Endothelial cell of umbilical vein (primary cell): ENCODE measurements at regions not wholly inside any gene's neighbourhood (a gene's known extent, or its start where the extent isn't known, plus 50 kb on each side); places are given as distances from the start of the nearest gene placed in this dataset.

Experiments
- BruUV-seq: library from RNA; stranded (reverse); fragments of 400-500 nt; replicated peaks from 2 replicates; lab custom pipeline; 2021; lab: Mats Ljungman, UMichigan
- CTCF ChIA-PET: fragments of 300-600, 350-600 bp; sonication (Branson Sonifier 250); formaldehyde crosslinking; loops from one replicate; lab custom pipeline; 2021; ENCODE audit warnings: antibody characterized with exemption, inconsistent platforms; lab: Charles Lee
- POLR2A ChIA-PET: fragments of 300-600, 350-600 bp; sonication (Branson Sonifier 250); formaldehyde crosslinking; loops from one replicate; lab custom pipeline; 2021; ENCODE audit warnings: antibody characterized with exemption, inconsistent platforms; lab: Charles Lee
- DNase-seq: peaks from one replicate; pipeline ENCODE4 v3.0.0-alpha.2; 2011; ENCODE audit warnings: low read depth, low spot score
- FAIRE-seq: peaks from 2 replicates; lab custom pipeline; 2011; peaks lifted over from hg19 to GRCh38; lab: Jason Lieb, UNC
- H2AFZ ChIP-seq: 2 replicates; pipeline ENCODE4 v1.6.0; 2012; ENCODE audit warnings: low read depth, low read length, control low read depth, inconsistent platforms
- H3K27ac ChIP-seq: 2 replicates; pipeline ENCODE4 v1.5.1; 2011; ENCODE audit warnings: low read depth, mild to moderate bottlenecking, control low read depth, low read length, moderate library complexity; ENCODE audit not compliant: insufficient read depth
- H3K27me3 ChIP-seq, 2 experiments: 2 replicates each; pipeline versions ENCODE4 v1.6.0 to v1.6.1; 2011; ENCODE audit warnings: low read length in 2 of 2, mixed read lengths in 1 of 2; ENCODE audit not compliant: control insufficient read depth in 2 of 2, insufficient read depth in 2 of 2
- H3K36me3 ChIP-seq, 2 experiments: 2 replicates in 1 of 2; 3 replicates in 1 of 2; pipeline ENCODE4 v1.5.1; 2011; ENCODE audit warnings: low read length in 2 of 2, mild to moderate bottlenecking in 1 of 2, moderate library complexity in 1 of 2; ENCODE audit not compliant: control insufficient read depth in 2 of 2, insufficient read depth in 2 of 2; ENCODE audit errors: extremely low read depth in 1 of 2
- H3K4me1 ChIP-seq: 3 replicates; pipeline ENCODE4 v1.5.1; 2011; ENCODE audit warnings: mild to moderate bottlenecking, low read length; ENCODE audit not compliant: control insufficient read depth, insufficient read depth; ENCODE audit errors: extremely low read depth
- H3K4me2 ChIP-seq: 2 replicates; pipeline ENCODE4 v1.6.1; 2011; ENCODE audit warnings: low read length, control low read depth, mixed read lengths; ENCODE audit not compliant: insufficient read depth
- H3K4me3 ChIP-seq, 3 experiments: fragments of 200-600 bp in 1 of 3; sonication (generic), shearing (Covaris generic) in 1 of 3; replicated peaks in 1 of 3; 2 replicates each; pipeline ENCODE4 v1.5.1; 2011 to 2016; ENCODE audit warnings: control low read depth in 3 of 3, low read length in 3 of 3, mild to moderate bottlenecking in 2 of 3, inconsistent platforms in 1 of 3, low read depth in 1 of 3, moderate library complexity in 1 of 3; ENCODE audit not compliant: insufficient read depth in 1 of 3
- H3K79me2 ChIP-seq: 2 replicates; pipeline ENCODE4 v1.6.0; 2012; ENCODE audit warnings: low read length, inconsistent platforms; ENCODE audit not compliant: control insufficient read depth, insufficient read depth
- H3K9ac ChIP-seq: replicated peaks from 2 replicates; pipeline ENCODE3; 2011; ENCODE audit warnings: low read length, control low read depth; ENCODE audit not compliant: insufficient read depth; ENCODE audit errors: extremely low read depth
- H3K9me1 ChIP-seq: replicated peaks from 3 replicates; pipeline ENCODE4 v1.6.0; 2011; ENCODE audit warnings: mild to moderate bottlenecking, low read length; ENCODE audit not compliant: control insufficient read depth, insufficient read depth; ENCODE audit errors: extremely low read depth
- H3K9me3 ChIP-seq: replicated peaks from 2 replicates; pipeline ENCODE4 v1.5.1; 2012; ENCODE audit warnings: low read length, inconsistent platforms; ENCODE audit not compliant: control insufficient read depth, insufficient read depth
- H4K20me1 ChIP-seq: replicated peaks from 2 replicates; pipeline ENCODE3; 2011; ENCODE audit warnings: mild to moderate bottlenecking, low read length; ENCODE audit not compliant: control insufficient read depth, insufficient read depth; ENCODE audit errors: extremely low read depth
- EZH2 ChIP-seq: IDR thresholded peaks from 2 replicates; pipeline ENCODE4 v1.6.1; 2012; ENCODE audit warnings: borderline replicate concordance, low read depth, mild to moderate bottlenecking, moderate library complexity, low read length, inconsistent platforms; ENCODE audit not compliant: severe bottlenecking
- FOS ChIP-seq: IDR thresholded peaks from 2 replicates; pipeline ENCODE4 v1.6.1; 2011; ENCODE audit warnings: mild to moderate bottlenecking, low read length, moderate library complexity, borderline replicate concordance; ENCODE audit not compliant: insufficient read depth
- GATA2 ChIP-seq: IDR thresholded peaks from 2 replicates; pipeline ENCODE4 v1.7.0; 2011; ENCODE audit warnings: low read depth, mild to moderate bottlenecking, moderate library complexity, mixed read lengths, low read length; ENCODE audit not compliant: insufficient read length, insufficient read depth
- JUN ChIP-seq: IDR thresholded peaks from 2 replicates; pipeline ENCODE4 v1.6.1; 2011; ENCODE audit warnings: borderline replicate concordance, low read depth; ENCODE audit not compliant: insufficient read length, insufficient read depth
- MYC ChIP-seq: IDR thresholded peaks from one replicate; pipeline ENCODE4 v1.6.1; 2011; ENCODE audit warnings: mild to moderate bottlenecking, low read depth, low read length
- POLR2A ChIP-seq: IDR thresholded peaks from 2 replicates; pipeline ENCODE4 v1.6.1; 2012; ENCODE audit warnings: low read depth, mild to moderate bottlenecking, control low read depth, low read length
- POLR2AphosphoS5 ChIP-seq: IDR thresholded peaks from 2 replicates; pipeline ENCODE4 v1.6.1; 2012; ENCODE audit warnings: low read depth, mild to moderate bottlenecking, control low read depth, low read length, moderate library complexity; ENCODE audit not compliant: insufficient read depth
- dilution Hi-C: fragments of 300-500 bp; cut with MboI; formaldehyde crosslinking; loops from one replicate; pipeline ENCODE4 v1.15.0; 2019; ENCODE audit warnings: low sequenced_read_pairs; ENCODE audit not compliant: extremely low pct_ligation_motif_present
- intact Hi-C: fragments of 100-400 bp; cut with micrococcal nuclease; formaldehyde crosslinking; loops from one replicate; pipeline ENCODE4 v1.10.0; 2022
- TF ChIP-seq, protein P1 (sequence below): IDR thresholded peaks from 2 replicates; pipeline ENCODE4 v1.6.1; 2011; ENCODE audit not compliant: insufficient read depth, insufficient read length
- TF ChIP-seq, protein P2 (sequence below), 2 donors: IDR thresholded peaks; 1 replicate in 1 of 2; 2 replicates in 1 of 2; pipeline ENCODE4 v1.5.1; 2011; ENCODE audit warnings: low read length in 2 of 2, mild to moderate bottlenecking in 2 of 2, moderate library complexity in 2 of 2, control low read depth in 1 of 2, inconsistent platforms in 1 of 2, low read depth in 1 of 2; ENCODE audit not compliant: insufficient read depth in 1 of 2; ENCODE audit errors: extremely low read depth in 1 of 2

DNA sequence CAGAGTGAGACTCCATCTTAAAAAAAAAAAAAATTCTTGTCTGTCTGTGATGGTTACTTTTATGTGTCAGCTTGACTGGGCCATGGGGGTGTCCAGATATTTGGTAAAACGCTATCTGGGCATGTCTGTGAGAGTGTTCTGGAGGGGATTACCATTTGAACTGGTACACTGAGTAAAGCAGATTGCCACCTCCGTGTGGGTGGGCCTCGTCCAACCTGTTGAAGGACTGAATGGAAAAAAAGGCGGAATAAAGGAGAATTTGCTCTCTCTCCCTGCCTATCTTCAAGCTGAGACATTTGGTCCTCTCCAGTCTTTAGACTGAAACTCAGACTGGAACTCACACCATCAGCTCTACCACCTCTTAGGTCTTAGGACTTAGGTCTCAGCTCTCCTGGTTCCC lies 82.8 kb downstream of the MIS18A start:
- H3K79me2 ChIP-seq = no peaks in the 10 kb centered on the region
- dilution Hi-C loops = no loop called here
- no peaks in the 10 kb centered on the region for H3K9me1 ChIP-seq
- ChIA-PET CTCF (interaction anchor here (1.0 kb wide), 1 partner anchor 8 kb away, joined by 3 read pairs; no protein-coding TSS in a partner anchor), POLR2A (no interaction called here)
- intact Hi-C loops = no loop called here
- H3K9ac ChIP-seq = no peak overlapping the region
- peaks cover 0 to 5% of the 10 kb centered on the region in 2 experiments for H3K27me3 ChIP-seq
- FAIRE-seq (no peak), DNase-seq (no peak)
- no TSS peak for BruUV-seq
- TF ChIP-seq FOS (no peak), POLR2A (no peak), EZH2 (no peak), JUN (no peak)
- TF ChIP-seq, protein P1, sequence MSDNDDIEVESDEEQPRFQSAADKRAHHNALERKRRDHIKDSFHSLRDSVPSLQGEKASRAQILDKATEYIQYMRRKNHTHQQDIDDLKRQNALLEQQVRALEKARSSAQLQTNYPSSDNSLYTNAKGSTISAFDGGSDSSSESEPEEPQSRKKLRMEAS = no peak
- H3K4me2 ChIP-seq = no peak overlapping the region
- no peak overlapping the region for H2AFZ ChIP-seq
- no peak overlapping the region for H3K4me3 ChIP-seq
- no peaks in the 10 kb centered on the region for H3K4me1 ChIP-seq
- no peaks in the 10 kb centered on the region for H3K9me3 ChIP-seq
- H4K20me1 ChIP-seq = no peaks in the 10 kb centered on the region
- H3K27ac ChIP-seq = no peak overlapping the region
- no peaks in the 10 kb centered on the region for H3K36me3 ChIP-seq

DNA sequence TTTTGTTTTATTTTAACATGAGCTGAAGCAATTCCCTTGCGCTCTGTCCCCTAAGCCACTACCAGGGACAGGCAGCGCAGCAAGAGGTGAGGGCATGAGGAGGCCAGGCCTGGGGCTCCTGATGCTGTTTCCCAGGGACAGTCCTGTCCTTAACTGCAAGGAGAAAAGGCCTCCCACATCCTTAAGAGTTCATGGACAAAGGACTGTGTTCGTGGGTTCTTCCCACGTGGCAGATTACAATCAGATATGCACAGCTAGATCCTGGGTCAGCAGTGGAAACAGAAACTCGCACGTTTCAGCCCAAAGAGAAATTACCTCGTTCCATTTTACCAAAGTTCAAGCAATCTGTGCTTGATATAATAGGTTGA lies 85.8 kb downstream of the MIS18A start:
- Histone ChIP-seq H3K27ac (no peak overlapping the region), H2AFZ (no peak overlapping the region), H4K20me1 (no peaks in the 10 kb centered on the region), H3K9me3 (no peaks in the 10 kb centered on the region), H3K4me3 (no peak overlapping the region), H3K9ac (no peak overlapping the region), H3K9me1 (no peaks in the 10 kb centered on the region), H3K36me3 (no peaks in the 10 kb centered on the region), H3K79me2 (no peaks in the 10 kb centered on the region), H3K4me1 (no peaks in the 10 kb centered on the region), H3K27me3 (peaks cover 0 to 5% of the 10 kb centered on the region in 2 experiments), H3K4me2 (no peak overlapping the region)
- intact Hi-C loops = no loop called here
- DNase-seq (no peak), FAIRE-seq (no peak)
- dilution Hi-C loops = no loop called here
- TF ChIP-seq, protein P1 = no peak
- TF ChIP-seq POLR2AphosphoS5 = no peak
- no peak for TF ChIP-seq GATA2
- TF ChIP-seq MYC = no peak
- TF ChIP-seq POLR2A = no peak
- TF ChIP-seq FOS = no peak
- TF ChIP-seq, protein P2, sequence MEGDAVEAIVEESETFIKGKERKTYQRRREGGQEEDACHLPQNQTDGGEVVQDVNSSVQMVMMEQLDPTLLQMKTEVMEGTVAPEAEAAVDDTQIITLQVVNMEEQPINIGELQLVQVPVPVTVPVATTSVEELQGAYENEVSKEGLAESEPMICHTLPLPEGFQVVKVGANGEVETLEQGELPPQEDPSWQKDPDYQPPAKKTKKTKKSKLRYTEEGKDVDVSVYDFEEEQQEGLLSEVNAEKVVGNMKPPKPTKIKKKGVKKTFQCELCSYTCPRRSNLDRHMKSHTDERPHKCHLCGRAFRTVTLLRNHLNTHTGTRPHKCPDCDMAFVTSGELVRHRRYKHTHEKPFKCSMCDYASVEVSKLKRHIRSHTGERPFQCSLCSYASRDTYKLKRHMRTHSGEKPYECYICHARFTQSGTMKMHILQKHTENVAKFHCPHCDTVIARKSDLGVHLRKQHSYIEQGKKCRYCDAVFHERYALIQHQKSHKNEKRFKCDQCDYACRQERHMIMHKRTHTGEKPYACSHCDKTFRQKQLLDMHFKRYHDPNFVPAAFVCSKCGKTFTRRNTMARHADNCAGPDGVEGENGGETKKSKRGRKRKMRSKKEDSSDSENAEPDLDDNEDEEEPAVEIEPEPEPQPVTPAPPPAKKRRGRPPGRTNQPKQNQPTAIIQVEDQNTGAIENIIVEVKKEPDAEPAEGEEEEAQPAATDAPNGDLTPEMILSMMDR (IDR thresholded peaks at IDR 0.05; ENCODE audit: extremely low read depth in 1 of 2, insufficient read depth in 1 of 2, low read depth in 1 of 2, low read length in 2 of 2) = no peak
- no peak for TF ChIP-seq EZH2
- no peak for TF ChIP-seq JUN
- BruUV-seq = no TSS peak
- ChIA-PET POLR2A (no interaction called here), CTCF (no interaction called here)
